ENCODE measurements at regions not wholly inside any gene's neighbourhood (a gene's known extent, or its start where the extent isn't known, plus 50 kb on each side); places are given as distances from the start of the nearest gene placed in this dataset.
A peak's percentile ranks its signal among the peaks of the same experiment; 100 is the strongest.

GRCh38 chr5:25823330-25823873, 1178.6 kb upstream of the CDH10 start:
- WGBS, 2 donors, result 80 to 83% methylated on average over 9 to 22 of the region's 22 CpGs
- Histone ChIP-seq H3K27ac (no peak overlapping the region), H3K4me3 (peak overlapping the region; percentile 16 to 48), H3K9me3 (no peaks in the 10 kb centered on the region), H3K4me1 (no peaks in the 10 kb centered on the region), H3K27me3 (no peaks in the 10 kb centered on the region), H3K36me3 (ENCODE audit: low read depth, missing control alignments) (no peaks in the 10 kb centered on the region)
- no peak for DNase-seq
- intact Hi-C loops (cut with DNase I; ENCODE audit: low total_unique reads), result no loop called here
- TF ChIP-seq POLR2A (IDR thresholded peaks at IDR 0.05) (no peak), CTCF (IDR thresholded peaks at IDR 0.05) (no peak)

Small RNA genes lying in the stretch of these regions (small RNA-seq; reads per million reads assigned to genes)
- gene AC113347.2 (0 reads per million in 2 donors), gene AC113347.3 (0 reads per million in 2 donors), gene RNU4-43P (0 reads per million in 2 donors)
